C4-2B (cell line): ENCODE measurements at regions not wholly inside any gene's neighbourhood (a gene's known extent, or its start where the extent isn't known, plus 50 kb on each side); places are given as distances from the start of the nearest gene placed in this dataset.
"Not testable (repeated sequence)": the region's sequence is repeated elsewhere in the genome, so short reads cannot be mapped to it uniquely, and the experiment has no call there.

Experiments
- CTCF ChIP-seq: fragments of 450-650 bp; conservative IDR thresholded peaks from 2 replicates; pipeline ENCODE4 v1.5.1; 2017; ENCODE audit warnings: mild to moderate bottlenecking
- ZFX ChIP-seq: fragments of 450-650 bp; IDR thresholded peaks from 2 replicates; pipeline ENCODE4 v1.6.1; 2017

- TF ChIP-seq CTCF, ZFX: not testable (repeated sequence)
Observed at GRCh38 chr6:21761053-21761730, 167.6 kb downstream of the SOX4 start.
